ENCODE measurements at regions not wholly inside any gene's neighbourhood (a gene's known extent, or its start where the extent isn't known, plus 50 kb on each side); places are given as distances from the start of the nearest gene placed in this dataset.

GRCh38 chr13:57056601-57057180 is 84.0 kb upstream of the PRR20A start (continued):
- TF ChIP-seq GTF2F1 (IDR thresholded peaks at IDR 0.05; ENCODE audit: borderline replicate concordance, low read depth, low read length): no peak
- TF ChIP-seq ASH2L (IDR thresholded peaks at IDR 0.05; ENCODE audit: low read length): no peak
- TF ChIP-seq ATF3 (IDR thresholded peaks at IDR 0.05; ENCODE audit: insufficient read depth, low read depth, low read length): no peak
- TF ChIP-seq RNF2 (IDR thresholded peaks at IDR 0.05; ENCODE audit: borderline replicate concordance, low read depth, low read length, missing control alignments, poor library complexity, severe bottlenecking): no peak
- TF ChIP-seq SRF (IDR thresholded peaks at IDR 0.05; ENCODE audit: low read depth, low read length): no peak

All from H1 (cell line).